ENCODE measurements at regions not wholly inside any gene's neighbourhood (a gene's known extent, or its start where the extent isn't known, plus 50 kb on each side); places are given as distances from the start of the nearest gene placed in this dataset.
"Not testable (repeated sequence)": the region's sequence is repeated elsewhere in the genome, so short reads cannot be mapped to it uniquely, and the experiment has no call there.

DNA sequence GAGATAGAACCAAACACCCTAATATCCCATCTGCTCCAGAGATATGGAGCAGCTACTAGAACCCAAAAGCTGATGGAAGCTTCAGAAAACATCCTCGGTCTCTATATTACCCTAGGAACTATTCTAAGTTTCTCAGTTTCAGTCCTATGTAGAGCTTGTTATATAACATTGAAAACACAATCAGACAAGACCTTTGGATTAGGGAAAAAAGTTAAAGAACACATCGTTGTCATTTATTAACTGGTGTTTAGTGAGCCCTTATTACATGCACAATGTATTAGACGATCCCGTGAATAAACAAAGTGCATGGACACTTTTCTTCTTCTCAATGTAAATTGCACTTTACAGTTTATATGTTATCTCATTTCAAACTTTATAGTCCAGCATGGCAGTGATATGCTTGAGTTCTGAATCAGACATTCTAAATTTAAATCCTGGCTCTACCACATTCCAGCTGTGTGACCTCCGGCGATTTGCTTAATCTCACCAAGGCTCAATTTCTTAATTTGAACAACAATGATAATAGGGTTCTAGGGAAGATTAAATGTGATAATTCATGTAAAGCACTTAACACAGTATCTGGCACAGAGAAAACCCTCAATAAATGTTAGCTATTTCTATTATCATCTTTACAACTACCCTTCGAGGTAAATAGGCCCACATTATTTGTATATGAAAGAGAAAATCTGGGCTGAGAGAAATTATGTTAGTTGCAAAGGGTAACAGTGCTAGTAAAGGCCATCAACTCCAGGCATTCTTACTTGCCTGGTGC, 83.6 kb upstream of the PIK3C3 start:
- H3K4me3 Mint-ChIP-seq (ENCODE audit: unreplicated experiment) = no peak overlapping the region
- H2AFZ ChIP-seq (ENCODE audit: low read depth, low read length) = no peak overlapping the region
- no peaks in the 10 kb centered on the region for H3K9me3 ChIP-seq (ENCODE audit: insufficient read depth, low read depth, low read length)
- peak overlapping the region; percentile 59 for H3K4me2 ChIP-seq (ENCODE audit: low read length)
- no peaks in the 10 kb centered on the region for H3K27me3 ChIP-seq (ENCODE audit: insufficient read depth, low read length)
- H3K27ac Mint-ChIP-seq (ENCODE audit: unreplicated experiment) = no peak overlapping the region
- H3K9ac ChIP-seq (ENCODE audit: low read length) = no peak overlapping the region
- no peak for TF ChIP-seq EZH2 (IDR thresholded peaks at IDR 0.05; ENCODE audit: insufficient read depth, low read length)
- TF ChIP-seq, protein P1, sequence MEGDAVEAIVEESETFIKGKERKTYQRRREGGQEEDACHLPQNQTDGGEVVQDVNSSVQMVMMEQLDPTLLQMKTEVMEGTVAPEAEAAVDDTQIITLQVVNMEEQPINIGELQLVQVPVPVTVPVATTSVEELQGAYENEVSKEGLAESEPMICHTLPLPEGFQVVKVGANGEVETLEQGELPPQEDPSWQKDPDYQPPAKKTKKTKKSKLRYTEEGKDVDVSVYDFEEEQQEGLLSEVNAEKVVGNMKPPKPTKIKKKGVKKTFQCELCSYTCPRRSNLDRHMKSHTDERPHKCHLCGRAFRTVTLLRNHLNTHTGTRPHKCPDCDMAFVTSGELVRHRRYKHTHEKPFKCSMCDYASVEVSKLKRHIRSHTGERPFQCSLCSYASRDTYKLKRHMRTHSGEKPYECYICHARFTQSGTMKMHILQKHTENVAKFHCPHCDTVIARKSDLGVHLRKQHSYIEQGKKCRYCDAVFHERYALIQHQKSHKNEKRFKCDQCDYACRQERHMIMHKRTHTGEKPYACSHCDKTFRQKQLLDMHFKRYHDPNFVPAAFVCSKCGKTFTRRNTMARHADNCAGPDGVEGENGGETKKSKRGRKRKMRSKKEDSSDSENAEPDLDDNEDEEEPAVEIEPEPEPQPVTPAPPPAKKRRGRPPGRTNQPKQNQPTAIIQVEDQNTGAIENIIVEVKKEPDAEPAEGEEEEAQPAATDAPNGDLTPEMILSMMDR (IDR thresholded peaks at IDR 0.05; ENCODE audit: insufficient read depth, low read depth, low read length) = no peak
- DNase-seq (ENCODE audit: low read depth) = no peak
- H4K20me1 ChIP-seq (ENCODE audit: insufficient read depth, low read length) = no peaks in the 10 kb centered on the region
- H3K4me3 ChIP-seq (ENCODE audit: insufficient read depth, low read depth, low read length) = no peak overlapping the region
- no peaks in the 10 kb centered on the region for H3K79me2 ChIP-seq (ENCODE audit: insufficient read depth, low read length)
- H3K9me3 Mint-ChIP-seq (ENCODE audit: unreplicated experiment) = no peaks in the 10 kb centered on the region
- no peak for FAIRE-seq
- peaks cover 18% of the 10 kb centered on the region for H3K4me1 Mint-ChIP-seq (ENCODE audit: low read depth, unreplicated experiment)
- H3K36me3 ChIP-seq (ENCODE audit: insufficient read depth, low read length) = no peaks in the 10 kb centered on the region
- peaks cover 10% of the 10 kb centered on the region for H3K4me1 ChIP-seq (ENCODE audit: insufficient read depth, low read length)
- H3K36me3 Mint-ChIP-seq (ENCODE audit: low read depth, unreplicated experiment) = no peaks in the 10 kb centered on the region
- peak overlapping the region; percentile 24 for H3K27ac ChIP-seq (ENCODE audit: low read depth, low read length)
- no peaks in the 10 kb centered on the region for H3K27me3 Mint-ChIP-seq (ENCODE audit: low read depth, unreplicated experiment)

DNA sequence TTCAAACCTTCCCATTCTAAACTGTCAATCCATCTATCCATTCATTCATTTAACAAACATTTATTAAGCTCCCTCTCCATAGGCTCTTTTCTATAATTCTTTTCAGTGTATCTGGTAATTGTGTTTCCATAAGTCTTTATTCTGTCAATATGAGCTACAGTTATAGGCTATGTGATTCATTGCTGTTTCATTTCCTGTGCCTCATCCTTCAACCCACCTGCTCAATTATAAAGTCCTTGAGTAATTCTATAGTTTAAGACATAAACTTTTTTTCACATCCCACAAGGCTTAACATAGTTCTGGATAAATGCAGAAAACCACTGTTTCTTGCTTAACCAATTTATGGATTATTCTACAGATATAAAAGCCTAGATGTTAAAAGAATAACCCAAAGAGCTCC, 84.2 kb upstream of the PIK3C3 start:
- H3K27ac ChIP-seq (ENCODE audit: low read depth, low read length) = peak overlapping the region; percentile 24
- H3K36me3 ChIP-seq (ENCODE audit: insufficient read depth, low read length) = no peaks in the 10 kb centered on the region
- FAIRE-seq = no peak
- H3K9ac ChIP-seq (ENCODE audit: low read length) = no peak overlapping the region
- peaks cover 10% of the 10 kb centered on the region for H3K4me1 ChIP-seq (ENCODE audit: insufficient read depth, low read length)
- no peak overlapping the region for H3K4me3 ChIP-seq (ENCODE audit: insufficient read depth, low read depth, low read length)
- Mint-ChIP-seq H3K27ac (ENCODE audit: unreplicated experiment) (no peak overlapping the region), H3K36me3 (ENCODE audit: low read depth, unreplicated experiment) (no peaks in the 10 kb centered on the region), H3K4me3 (ENCODE audit: unreplicated experiment) (no peak overlapping the region), H3K4me1 (ENCODE audit: low read depth, unreplicated experiment) (peaks cover 18% of the 10 kb centered on the region), H3K27me3 (ENCODE audit: low read depth, unreplicated experiment) (no peaks in the 10 kb centered on the region), H3K9me3 (ENCODE audit: unreplicated experiment) (no peaks in the 10 kb centered on the region)
- no peaks in the 10 kb centered on the region for H4K20me1 ChIP-seq (ENCODE audit: insufficient read depth, low read length)
- H2AFZ ChIP-seq (ENCODE audit: low read depth, low read length) = no peak overlapping the region
- TF ChIP-seq, protein P1 (IDR thresholded peaks at IDR 0.05; ENCODE audit: insufficient read depth, low read depth, low read length) = no peak
- no peak for TF ChIP-seq EZH2 (IDR thresholded peaks at IDR 0.05; ENCODE audit: insufficient read depth, low read length)
- H3K27me3 ChIP-seq (ENCODE audit: insufficient read depth, low read length) = no peaks in the 10 kb centered on the region
- H3K9me3 ChIP-seq (ENCODE audit: insufficient read depth, low read depth, low read length) = no peaks in the 10 kb centered on the region
- peak; percentile 19 for DNase-seq (ENCODE audit: low read depth)
- H3K79me2 ChIP-seq (ENCODE audit: insufficient read depth, low read length) = no peaks in the 10 kb centered on the region
- peak overlapping the region; percentile 59 for H3K4me2 ChIP-seq (ENCODE audit: low read length)

DNA sequence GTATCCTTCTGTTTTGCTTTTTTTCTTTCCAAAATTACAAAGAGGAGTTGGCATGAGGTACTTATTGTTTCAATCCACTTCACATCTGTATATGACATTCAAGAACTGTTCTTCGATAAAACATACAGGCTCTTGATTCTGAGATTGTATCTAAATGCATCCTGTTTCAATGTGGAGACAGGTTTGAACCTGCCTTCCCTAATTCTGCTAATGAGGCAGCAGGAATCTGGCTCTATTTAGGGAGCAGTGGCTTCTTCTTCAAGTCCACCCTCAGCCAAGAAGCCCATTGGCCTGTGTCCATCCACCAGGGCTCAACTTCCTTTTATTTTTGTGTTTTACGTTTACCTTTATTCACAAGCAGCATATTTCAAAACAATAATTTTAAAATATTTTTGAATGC, 84.8 kb upstream of the PIK3C3 start:
- H3K9me3 ChIP-seq (ENCODE audit: insufficient read depth, low read depth, low read length) = no peaks in the 10 kb centered on the region
- Mint-ChIP-seq H3K4me1 (ENCODE audit: low read depth, unreplicated experiment) (peaks cover 12% of the 10 kb centered on the region), H3K4me3 (ENCODE audit: unreplicated experiment) (no peak overlapping the region), H3K27ac (ENCODE audit: unreplicated experiment) (no peak overlapping the region), H3K27me3 (ENCODE audit: low read depth, unreplicated experiment) (no peaks in the 10 kb centered on the region), H3K9me3 (ENCODE audit: unreplicated experiment) (no peaks in the 10 kb centered on the region), H3K36me3 (ENCODE audit: low read depth, unreplicated experiment) (no peaks in the 10 kb centered on the region)
- no peak overlapping the region for H3K9ac ChIP-seq (ENCODE audit: low read length)
- H3K4me2 ChIP-seq (ENCODE audit: low read length) = no peak overlapping the region
- no peaks in the 10 kb centered on the region for H3K36me3 ChIP-seq (ENCODE audit: insufficient read depth, low read length)
- TF ChIP-seq EZH2 (IDR thresholded peaks at IDR 0.05; ENCODE audit: insufficient read depth, low read length) = no peak
- TF ChIP-seq, protein P1 (IDR thresholded peaks at IDR 0.05; ENCODE audit: insufficient read depth, low read depth, low read length) = no peak
- H4K20me1 ChIP-seq (ENCODE audit: insufficient read depth, low read length) = no peaks in the 10 kb centered on the region
- FAIRE-seq (no peak), DNase-seq (ENCODE audit: low read depth) (no peak)
- H2AFZ ChIP-seq (ENCODE audit: low read depth, low read length) = no peak overlapping the region
- no peaks in the 10 kb centered on the region for H3K27me3 ChIP-seq (ENCODE audit: insufficient read depth, low read length)
- H3K79me2 ChIP-seq (ENCODE audit: insufficient read depth, low read length) = no peaks in the 10 kb centered on the region
- peaks cover 10% of the 10 kb centered on the region for H3K4me1 ChIP-seq (ENCODE audit: insufficient read depth, low read length)
- H3K27ac ChIP-seq (ENCODE audit: low read depth, low read length) = no peak overlapping the region
- H3K4me3 ChIP-seq (ENCODE audit: insufficient read depth, low read depth, low read length) = no peak overlapping the region

DNA sequence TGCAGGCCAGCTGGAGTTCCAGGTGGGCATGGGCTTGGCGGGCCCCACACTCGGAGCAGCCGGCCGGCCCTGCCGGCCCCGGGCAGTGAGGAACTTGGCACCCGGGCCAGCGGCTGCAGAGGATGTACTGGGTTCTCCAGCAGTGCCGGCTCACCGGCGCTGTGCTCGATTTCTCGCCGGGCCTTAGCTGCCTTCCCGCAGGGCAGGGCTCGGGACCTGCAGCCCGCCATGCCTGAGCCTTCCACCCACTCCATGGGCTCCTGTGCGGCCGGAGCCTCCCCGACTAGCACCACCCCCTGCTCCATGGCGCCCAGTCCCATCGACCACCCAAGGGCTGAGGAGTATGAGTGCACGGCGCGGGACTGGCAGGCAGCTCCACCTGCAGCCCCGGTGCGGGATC, 89.2 kb upstream of the PIK3C3 start:
- not testable (repeated sequence) for H3K9me3 ChIP-seq (ENCODE audit: insufficient read depth, low read depth, low read length); H3K27ac Mint-ChIP-seq (ENCODE audit: unreplicated experiment); H3K27ac ChIP-seq (ENCODE audit: low read depth, low read length); H4K20me1 ChIP-seq (ENCODE audit: insufficient read depth, low read length); H3K9ac ChIP-seq (ENCODE audit: low read length); FAIRE-seq; H3K36me3 Mint-ChIP-seq (ENCODE audit: low read depth, unreplicated experiment); H3K4me1 Mint-ChIP-seq (ENCODE audit: low read depth, unreplicated experiment); H2AFZ ChIP-seq (ENCODE audit: low read depth, low read length); H3K27me3 ChIP-seq (ENCODE audit: insufficient read depth, low read length); H3K4me1 ChIP-seq (ENCODE audit: insufficient read depth, low read length); H3K9me3 Mint-ChIP-seq (ENCODE audit: unreplicated experiment); H3K27me3 Mint-ChIP-seq (ENCODE audit: low read depth, unreplicated experiment); H3K36me3 ChIP-seq (ENCODE audit: insufficient read depth, low read length); DNase-seq (ENCODE audit: low read depth); H3K4me2 ChIP-seq (ENCODE audit: low read length); H3K79me2 ChIP-seq (ENCODE audit: insufficient read depth, low read length); H3K4me3 Mint-ChIP-seq (ENCODE audit: unreplicated experiment); H3K4me3 ChIP-seq (ENCODE audit: insufficient read depth, low read depth, low read length)
